Non-pigmented ciliary epithelial cell (primary cell): ENCODE measurements at regions not wholly inside any gene's neighbourhood (a gene's known extent, or its start where the extent isn't known, plus 50 kb on each side); places are given as distances from the start of the nearest gene placed in this dataset.
"Not testable (repeated sequence)": the region's sequence is repeated elsewhere in the genome, so short reads cannot be mapped to it uniquely, and the experiment has no call there.

Experiments used
- DNase-seq: peaks from one replicate; pipeline ENCODE4 v3.0.0-alpha.2; 2010; ENCODE audit warnings: low read depth

DNA sequence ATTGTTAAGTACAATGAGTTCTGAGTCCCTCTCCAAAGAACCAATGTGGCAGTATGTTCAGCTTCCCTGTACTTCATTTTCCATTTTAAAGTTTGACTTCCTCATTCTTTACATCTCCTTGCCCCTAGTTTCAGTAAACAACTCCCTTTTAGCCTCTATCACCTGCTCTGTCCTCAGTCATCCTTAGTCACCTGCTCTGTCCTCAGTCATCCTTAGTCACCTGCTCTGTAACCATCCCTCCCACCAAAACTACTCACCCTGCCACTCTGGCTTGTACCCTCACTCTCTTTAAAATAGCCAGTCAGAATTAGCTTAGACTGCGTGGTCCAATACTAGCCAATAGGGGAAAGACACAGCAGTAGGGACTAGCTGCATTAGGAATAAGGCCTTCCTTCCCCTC lies 259.9 kb upstream of the TBL1XR1 start:
- not testable (repeated sequence) for DNase-seq

DNA sequence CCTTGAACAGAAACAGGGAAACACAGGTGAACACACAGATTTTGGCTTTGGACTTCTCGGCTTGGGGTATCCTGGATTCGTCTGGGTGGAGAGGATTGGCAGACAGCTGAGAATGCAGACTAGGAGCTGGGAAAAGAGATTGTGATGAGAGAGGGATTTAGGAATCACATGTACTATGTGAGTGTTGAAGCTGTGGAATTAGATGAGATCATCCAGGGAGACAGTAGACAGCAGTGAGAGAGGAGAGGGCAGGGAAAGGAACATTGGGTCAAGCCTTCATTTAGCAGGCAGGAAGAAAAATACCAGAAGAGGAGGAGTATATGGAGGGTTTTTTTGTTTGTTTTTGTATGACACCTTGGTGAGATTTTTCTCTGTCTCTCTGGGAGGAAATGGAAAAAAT lies 262.1 kb upstream of the TBL1XR1 start:
- DNase-seq = peak; percentile 94

DNA sequence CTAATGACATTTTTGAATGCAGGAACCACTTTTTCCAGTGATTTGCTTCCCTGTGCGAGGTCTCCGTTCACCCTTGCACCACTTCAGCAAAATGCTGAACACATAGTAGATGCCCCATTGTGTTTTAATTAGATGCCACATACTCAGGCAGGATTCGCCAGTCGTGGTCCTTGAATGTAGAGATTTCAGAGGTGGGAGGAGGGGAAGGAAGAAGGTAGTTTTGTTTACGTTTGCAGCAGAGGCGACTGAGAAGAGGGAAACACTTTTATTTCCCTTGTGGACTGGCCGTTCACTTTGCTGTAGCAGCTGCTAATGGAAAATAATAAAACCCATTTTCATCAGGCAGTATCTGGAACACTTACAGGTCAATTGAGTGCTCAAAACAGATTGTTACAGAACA lies 262.8 kb upstream of the TBL1XR1 start:
- DNase-seq = no peak

DNA sequence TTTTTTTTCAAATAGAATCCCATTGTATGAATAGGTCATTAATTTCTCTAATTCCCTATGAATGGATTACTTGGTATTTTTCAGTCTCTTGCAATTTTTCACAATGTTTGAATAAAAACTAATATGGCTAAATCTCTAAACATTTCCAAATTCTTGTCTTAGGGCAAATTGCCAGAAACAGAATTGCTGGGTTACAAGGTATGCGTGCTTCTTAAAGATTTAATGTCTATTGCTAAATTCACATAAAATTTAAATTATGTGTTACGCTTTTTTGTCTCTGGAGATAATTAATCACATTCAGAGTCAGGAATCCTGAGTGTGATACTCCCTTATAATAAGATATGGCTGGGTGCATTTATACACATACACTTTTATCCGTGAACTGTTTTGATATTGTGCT lies 264.5 kb upstream of the TBL1XR1 start:
- no peak for DNase-seq

DNA sequence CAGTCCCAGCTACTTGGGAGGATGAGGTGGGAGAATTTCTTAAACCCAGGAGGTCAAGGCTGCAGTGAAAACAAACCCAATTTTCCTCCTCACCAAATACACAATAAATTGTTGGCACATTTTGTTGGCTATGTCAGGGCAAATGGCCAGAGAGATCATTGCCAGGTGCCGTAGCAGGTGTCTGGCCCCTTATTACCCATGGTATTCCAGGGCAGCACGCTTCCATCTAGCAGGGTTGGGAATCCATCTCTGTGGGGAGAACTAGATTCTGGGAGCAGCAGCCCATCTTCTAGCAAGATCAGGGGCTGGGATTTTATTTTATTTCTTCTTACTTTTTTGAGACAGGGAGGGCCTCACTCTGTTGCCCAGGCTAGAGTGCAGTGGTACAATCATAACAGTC lies 266.1 kb upstream of the TBL1XR1 start:
- DNase-seq = not testable (repeated sequence)

DNA sequence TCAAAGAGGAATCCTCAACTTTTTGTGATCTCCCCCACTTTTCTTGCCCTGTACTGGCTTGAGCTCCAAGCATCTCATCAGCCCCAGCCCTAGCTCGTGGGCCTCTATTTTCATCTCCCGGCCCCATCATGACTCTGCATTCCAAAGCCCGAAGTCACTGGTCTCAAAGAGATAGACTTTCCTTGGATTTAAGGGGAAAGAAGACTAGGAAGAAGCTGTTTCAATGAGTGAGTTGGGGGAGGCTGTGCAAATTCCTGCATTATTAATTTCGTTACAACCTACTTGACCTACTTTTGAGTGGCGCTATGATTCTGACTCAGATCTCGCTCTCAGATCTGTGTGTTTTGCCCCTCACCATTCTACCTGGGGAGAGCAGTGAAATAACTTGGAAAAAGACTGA lies 266.6 kb upstream of the TBL1XR1 start:
- peak; percentile 74 for DNase-seq

DNA sequence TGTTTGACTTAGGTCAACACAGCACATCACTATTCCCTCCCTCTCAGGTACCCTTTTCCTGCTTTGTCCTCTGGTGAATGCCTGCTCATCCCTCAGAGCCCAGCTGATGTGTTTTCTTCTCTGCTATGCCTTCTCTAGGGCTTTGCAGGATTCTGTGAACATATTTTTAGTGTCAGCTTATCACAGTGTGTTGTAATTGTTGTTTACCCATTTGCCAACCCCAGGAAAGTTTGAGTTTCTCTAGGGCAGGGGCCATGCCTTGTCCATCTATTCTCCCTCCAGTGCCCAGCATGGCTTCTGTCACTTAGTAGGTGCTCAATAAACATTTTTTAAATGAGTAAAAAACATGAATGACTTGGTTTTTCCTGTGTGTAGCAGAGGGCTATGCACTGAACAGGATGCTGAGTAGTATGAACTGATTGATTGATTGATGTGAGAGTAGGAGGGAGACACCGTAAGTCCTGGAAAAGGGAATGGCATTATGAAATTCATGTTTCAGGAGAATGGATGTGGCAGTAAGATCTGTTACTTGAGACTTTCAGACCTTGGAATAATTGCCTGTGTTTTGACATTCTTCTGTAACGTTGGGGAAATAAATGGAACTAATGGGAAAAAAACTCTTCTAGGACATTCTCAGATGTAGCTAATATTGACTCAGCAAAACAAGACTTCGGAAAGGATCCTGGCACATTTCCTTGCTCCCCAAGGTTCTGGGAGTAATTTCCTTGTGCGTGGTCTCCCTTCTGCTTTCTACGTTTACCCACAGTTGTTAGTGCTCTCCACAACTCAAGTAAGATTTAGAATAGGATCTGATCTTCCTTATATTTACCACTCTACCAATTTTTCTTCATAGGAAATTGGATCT lies 267.3 kb upstream of the TBL1XR1 start:
- DNase-seq = no peak

DNA sequence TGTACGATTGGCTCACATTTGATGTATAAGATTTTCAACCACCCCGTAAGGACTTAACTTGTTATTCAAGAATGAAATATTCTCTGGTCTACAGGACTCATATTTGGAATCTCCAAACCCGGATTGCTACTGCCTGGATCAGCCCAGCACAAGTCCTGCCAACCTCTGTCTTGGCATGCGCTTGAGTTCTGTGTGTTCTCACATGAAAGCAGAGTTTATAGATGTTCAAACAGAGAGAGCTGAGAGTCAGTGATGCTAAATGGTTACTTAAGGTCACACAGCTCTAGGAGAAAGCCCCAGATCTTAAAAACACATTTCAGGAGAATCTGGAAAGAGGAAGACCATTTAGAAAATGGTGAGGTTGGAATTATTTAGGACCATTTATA lies 268.0 kb upstream of the TBL1XR1 start:
- no peak for DNase-seq

DNA sequence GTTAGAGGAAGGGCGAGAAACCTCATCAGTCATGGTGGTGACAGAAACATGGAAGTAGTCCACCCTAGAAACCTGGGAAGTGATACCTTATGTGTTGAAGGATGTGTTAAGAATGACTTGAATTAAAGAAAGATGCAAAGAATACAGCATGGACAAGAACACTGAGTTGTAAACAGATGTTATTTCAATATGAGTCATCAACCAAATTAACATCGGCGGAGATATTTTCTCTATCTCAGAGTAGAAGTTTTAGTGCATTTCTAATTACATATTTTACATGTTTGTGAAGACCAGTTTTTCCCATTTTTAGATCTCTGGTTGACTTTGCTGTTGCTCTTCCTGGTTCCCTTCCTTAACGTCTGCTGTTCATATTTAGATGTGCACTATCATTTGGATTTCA lies 268.8 kb upstream of the TBL1XR1 start:
- no peak for DNase-seq

DNA sequence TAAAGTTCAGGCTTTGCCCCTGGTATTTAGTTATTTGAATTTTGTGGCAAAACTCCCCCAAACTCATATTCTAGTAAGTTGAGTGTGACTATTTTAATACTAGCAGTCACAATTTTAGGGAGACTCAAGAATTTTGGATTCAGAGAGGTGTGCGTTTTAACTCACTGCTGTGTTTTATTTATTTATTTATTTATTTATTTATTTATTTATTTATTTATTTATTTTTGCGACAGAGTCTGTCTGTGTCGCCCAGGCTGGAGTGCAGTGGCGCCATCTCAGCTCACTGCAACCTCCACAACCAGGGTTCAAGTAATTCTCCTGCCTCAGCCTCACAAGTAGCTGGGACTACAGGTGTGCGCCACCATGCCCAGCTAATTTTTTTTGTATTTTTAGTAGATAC lies 269.3 kb upstream of the TBL1XR1 start:
- DNase-seq = not testable (repeated sequence)

DNA sequence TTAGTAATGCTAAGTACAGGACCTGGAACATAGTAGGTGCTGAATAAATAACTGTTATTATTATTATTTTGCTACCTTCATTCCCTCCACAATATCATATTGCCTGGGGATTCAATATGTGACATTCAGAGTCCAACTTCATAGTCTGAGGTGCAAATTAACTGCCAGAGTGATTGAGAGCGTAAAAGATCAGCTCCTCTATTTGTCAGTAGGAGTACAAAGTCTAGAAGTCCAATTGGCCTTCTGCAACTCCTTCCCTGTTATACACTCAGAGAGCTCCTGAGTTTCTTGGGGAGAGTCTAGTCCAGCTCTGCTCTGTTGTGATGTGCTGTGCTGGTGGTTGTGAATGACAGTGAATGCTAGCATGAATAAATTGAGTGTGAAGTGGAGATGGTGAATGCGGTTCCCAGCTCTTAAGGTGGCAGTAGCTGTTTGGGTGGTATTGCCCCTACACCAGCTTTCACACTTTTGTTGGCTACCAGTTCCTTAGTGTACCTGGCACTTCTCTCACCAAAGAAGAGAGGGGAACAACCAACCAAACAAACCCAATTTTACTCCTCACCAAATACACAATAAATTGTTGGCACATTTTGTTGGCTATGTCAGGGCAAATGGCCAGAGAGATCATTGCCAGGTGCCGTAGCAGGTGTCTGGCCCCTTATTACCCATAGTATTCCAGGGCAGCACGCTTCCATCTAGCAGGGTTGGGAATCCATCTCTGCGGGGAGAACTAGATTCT lies 270.1 kb upstream of the TBL1XR1 start:
- DNase-seq = no peak

DNA sequence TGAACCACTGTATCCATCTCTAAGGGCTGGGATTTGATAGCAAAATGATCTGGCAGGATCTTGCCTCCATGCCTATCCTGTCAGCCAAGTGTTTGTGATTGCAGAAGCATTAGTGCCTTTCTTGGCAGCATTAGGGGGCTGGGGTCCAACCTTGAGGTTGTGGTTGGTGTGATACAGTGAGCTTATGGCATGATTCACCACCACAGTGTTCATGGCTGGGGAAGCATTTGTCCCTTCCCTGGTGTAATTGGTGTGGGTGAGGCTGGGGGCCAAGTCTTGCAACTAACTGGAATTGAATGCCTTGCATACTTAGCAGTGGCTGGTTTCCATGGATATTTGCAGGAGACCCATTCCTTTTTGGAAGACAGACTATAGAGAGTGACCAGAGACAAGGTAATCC lies 271.0 kb upstream of the TBL1XR1 start:
- peak; percentile 99 for DNase-seq

DNA sequence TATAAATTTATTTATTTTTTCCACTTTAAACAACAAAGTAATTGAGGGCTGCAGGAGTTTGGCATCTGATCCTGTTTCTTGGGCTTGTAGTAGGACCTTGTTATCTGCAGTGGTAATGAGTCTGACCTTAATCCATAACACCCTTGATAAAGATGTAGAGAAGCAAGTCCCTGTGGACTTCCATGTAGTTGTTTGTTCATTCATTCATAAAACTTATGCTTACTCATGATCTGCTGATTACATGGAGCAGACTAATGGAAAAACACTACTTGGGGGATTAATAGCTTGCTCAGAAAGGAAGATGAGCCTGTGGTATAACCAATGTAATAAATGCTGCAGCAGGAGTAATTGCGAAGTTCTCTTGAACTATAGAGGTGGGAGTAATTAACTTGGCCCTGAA lies 271.5 kb upstream of the TBL1XR1 start:
- no peak for DNase-seq

DNA sequence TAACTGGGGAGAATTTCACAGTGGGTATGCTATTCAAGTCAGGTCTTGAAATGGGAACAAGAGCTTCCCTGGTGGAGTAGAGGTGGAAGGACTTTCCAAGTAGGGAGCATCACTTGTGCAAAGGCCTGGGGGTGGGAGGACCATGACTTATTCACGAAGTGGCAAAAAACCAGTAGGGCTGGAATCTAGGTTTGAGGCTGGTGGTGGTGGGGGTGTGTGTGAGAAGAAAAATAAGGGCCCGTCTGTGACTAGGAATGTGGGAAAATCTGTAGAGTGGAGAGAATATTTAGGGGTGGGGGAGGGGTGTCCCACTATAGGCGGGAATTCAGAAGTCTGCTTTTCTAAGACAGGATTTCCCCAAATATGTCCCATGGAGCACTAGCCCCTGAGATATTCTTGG lies 271.9 kb upstream of the TBL1XR1 start:
- DNase-seq = no peak

DNA sequence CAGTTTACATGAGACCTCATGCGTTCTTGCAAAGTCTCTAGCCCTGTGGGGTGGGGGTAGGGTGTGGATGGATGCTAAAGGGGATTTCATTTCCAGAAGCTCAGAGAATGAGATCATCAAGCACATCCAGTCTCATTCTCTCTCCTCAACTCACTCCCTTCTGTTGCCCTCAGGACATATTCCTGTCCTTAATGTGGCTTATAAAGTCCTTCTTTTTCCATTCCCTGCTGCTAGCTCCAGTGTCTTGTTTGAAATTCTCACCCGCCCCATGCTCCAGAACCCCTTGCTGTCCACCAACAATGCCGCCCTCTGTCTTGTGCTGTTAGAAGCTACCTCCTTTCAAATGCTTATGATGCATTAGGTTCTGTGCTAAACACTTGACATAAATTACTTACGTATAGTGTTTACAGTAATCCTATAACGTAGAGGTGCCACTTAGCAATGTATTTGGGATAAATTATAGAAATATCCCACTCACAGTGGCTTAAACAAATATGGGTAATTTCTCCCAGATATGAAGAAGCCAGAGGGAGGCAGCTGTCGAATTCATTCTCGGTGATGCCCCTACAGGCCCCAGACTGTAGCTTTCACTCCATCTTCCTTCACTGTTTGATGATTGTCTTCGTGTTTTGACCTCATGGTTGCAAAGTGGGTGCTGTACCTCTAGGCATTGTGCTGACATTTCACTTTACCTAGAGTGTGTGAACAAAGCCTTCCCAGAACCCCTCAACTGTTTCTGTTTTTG lies 273.1 kb upstream of the TBL1XR1 start:
- peak; percentile 63 for DNase-seq

DNA sequence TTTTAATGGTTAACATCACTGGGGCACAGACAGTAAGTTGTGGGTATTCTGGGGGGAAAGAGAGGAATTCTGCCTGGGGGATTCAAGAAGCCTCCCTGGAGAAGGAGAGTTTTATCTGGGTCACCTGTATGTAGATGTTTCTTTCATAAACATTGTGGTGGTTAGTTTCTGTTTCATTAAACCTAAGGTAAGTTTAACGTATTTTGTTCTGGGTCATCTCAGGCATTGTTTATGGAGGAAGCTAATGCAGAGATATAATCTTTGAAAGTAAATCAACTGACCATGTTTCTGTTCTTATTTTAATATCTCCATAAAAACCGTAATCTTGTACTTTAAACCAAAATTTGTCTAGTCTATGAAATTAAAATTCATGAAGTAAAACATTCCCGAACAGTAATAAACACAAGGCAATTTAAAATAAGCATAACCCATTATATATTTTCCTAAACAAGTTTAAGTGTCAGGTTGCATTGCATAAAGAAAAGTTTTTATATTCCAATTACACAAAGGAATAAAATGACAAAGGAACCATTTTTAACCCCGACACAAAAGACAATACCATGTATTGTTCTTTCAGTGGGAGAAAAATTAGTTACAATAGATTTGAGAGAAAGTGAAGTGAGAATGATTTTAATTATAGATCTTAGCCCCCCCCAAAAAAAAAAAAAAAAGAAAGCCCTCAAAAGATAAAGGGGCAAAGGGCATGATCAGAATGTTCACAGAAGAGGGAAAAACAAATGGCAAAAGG lies 274.6 kb upstream of the TBL1XR1 start:
- DNase-seq = no peak

DNA sequence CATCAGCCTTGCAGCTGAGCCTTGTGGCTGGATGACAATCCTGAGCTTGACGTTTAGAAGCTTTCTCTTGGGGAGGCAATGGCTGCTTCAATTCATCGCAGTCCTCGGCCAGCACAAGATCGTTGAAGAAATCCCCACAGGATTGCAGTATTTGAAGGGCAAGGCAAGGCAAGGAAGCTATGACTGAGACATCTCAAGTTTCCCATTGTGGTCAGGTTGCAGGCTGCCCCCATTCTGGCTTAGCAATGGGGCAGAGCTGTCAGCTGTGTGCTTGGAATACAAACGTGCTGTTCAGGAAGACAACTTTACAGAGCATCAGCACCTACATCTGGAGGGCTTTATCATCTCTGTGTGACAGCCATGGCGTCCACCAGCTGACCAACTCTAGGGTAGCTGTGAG lies 275.9 kb upstream of the TBL1XR1 start:
- no peak for DNase-seq

DNA sequence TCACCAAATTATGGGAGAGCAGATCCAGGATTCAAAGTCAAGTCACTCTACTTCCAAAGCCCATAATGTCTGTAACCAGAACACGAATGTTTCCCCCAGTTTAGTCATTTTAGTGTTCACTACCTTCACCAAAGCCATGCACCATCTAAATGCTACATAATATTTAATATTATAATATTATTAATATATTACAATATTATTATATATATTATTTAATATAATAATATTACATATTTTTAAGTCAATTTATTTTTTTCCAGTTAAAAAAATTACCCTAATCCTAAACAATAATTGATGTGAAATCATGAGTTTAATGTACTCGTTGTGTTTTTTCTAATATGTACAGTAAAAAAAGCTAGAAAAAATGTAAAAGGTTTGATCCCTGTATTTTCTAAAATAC lies 276.6 kb upstream of the TBL1XR1 start:
- DNase-seq = no peak

DNA sequence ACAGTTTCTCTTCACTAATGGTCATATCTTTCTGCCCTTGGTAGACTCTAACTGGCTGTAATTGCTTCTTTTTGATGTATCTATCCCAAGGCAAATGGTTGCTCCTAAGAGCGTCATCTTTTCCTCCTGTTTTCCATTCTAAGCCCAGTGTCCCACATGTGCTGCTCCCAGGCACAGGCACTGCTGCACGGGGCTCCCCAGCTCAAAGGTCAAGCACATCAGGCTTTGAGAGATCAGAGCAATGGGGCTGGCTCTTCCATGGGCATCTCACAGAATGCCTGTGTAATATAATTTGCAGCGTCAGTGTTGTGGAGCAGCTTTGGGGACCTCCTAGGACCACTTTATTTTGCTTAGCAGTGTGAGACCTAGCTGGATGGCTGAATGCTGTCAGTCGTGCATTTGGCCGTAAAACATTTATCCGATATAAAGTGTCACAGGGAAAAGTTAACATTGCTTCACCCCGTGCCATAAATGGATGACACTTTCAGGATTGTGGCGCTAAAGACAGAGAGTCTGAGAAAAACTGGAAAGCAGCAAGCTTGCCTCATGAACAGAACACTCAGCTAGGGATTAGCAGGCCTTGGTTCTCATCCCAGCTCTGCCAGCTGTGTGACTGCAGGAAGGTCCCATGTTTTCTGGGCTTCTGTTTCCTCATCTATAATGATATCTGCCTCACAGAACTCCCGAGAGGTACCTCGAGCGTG lies 277.5 kb upstream of the TBL1XR1 start:
- no peak for DNase-seq

DNA sequence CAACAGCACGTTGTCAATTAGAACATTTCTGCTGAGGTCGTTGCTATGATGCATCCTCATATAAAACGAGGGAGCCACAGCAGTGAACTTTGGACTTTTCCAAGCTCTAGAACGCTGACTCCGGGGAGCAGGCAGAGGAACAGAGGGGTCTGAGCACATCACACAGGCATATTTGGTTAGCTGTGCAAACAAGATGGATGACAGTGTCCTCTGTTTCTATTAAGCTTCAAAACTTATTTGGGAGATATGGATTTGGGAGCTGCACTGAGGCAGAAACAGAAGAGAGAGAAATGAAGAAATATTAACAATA lies 278.0 kb upstream of the TBL1XR1 start:
- no peak for DNase-seq

DNA sequence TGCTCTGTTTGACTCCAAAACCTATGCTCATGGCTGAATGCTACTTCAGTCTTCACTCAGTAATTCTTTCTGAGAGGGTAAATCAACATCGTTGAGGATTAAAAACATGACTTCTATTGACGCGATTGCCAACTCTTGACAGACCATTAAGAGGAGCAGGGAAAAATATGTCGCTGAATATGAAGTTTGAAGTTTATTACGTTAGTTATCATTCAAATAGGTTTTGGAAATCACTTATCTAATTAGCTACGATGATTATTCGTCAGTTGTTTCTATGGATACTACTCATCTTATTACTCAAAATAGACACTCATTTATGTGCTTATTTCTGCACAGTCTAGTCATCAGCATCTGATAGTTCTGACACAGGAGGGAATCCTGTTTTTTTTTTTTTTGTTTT lies 279.2 kb upstream of the TBL1XR1 start:
- no peak for DNase-seq
